CD4-positive, CD25-positive, alpha-beta regulatory T cell (primary cell): ENCODE measurements at regions not wholly inside any gene's neighbourhood (a gene's known extent, or its start where the extent isn't known, plus 50 kb on each side); places are given as distances from the start of the nearest gene placed in this dataset.

Experiments
- ATAC-seq, 2 donors: fragments of 150-1000 bp; cut with Tn5 transposase; one replicate each; pipeline ENCODE4 v1.10.0; 2021; ENCODE audit warnings: low read depth in 2 of 2, moderate number of reproducible peaks in 2 of 2, moderate library complexity in 1 of 2
- DNase-seq, 3 donors: peaks; one replicate each; pipeline versions ENCODE4 v3.0.0 to v3.0.0-alpha.2; 2012 to 2022; ENCODE audit warnings: mixed read lengths in 1 of 3
- H3K27ac ChIP-seq: one replicate; pipeline ENCODE4 v1.7.0; 2013; ENCODE audit warnings: mild to moderate bottlenecking, low read length; ENCODE audit not compliant: insufficient read depth, poor library complexity, severe bottlenecking
- H3K27me3 ChIP-seq: one replicate; pipeline ENCODE4 v1.7.0; 2013; ENCODE audit warnings: low read length; ENCODE audit not compliant: control insufficient read depth, insufficient read depth
- H3K36me3 ChIP-seq: one replicate; pipeline ENCODE4 v1.7.0; 2013; ENCODE audit warnings: mild to moderate bottlenecking, low read length, moderate library complexity; ENCODE audit not compliant: control insufficient read depth, insufficient read depth
- H3K4me1 ChIP-seq: 2 replicates; pipeline ENCODE4 v1.7.0; 2013; ENCODE audit warnings: mild to moderate bottlenecking, low read length; ENCODE audit not compliant: insufficient read depth, control insufficient read depth, poor library complexity, severe bottlenecking
- H3K4me3 ChIP-seq: one replicate; pipeline ENCODE4 v1.7.0; 2013; ENCODE audit warnings: low read depth, mild to moderate bottlenecking, low read length, moderate library complexity
- H3K9me3 ChIP-seq, 2 experiments: 1 replicate in 1 of 2; 2 replicates in 1 of 2; pipeline ENCODE4 v1.7.0; 2013; ENCODE audit warnings: low read length in 2 of 2, mild to moderate bottlenecking in 1 of 2, moderate library complexity in 1 of 2; ENCODE audit not compliant: control insufficient read depth in 2 of 2
- H3K27ac Mint-ChIP-seq, 3 donors: one replicate each; pipeline ENCODE4 v1.8.0; 2020 to 2022; ENCODE audit warnings: mild to moderate bottlenecking in 3 of 3, mixed read lengths in 3 of 3, moderate library complexity in 2 of 3
- H3K27me3 Mint-ChIP-seq: one replicate; pipeline ENCODE4 v1.8.0; 2022; ENCODE audit warnings: mild to moderate bottlenecking, mixed read lengths
- H3K36me3 Mint-ChIP-seq: one replicate; pipeline ENCODE4 v1.8.0; 2020; ENCODE audit warnings: mixed read lengths
- H3K4me1 Mint-ChIP-seq, 4 donors: one replicate each; pipeline ENCODE4 v1.8.0; 2020 to 2022; ENCODE audit warnings: mixed read lengths in 4 of 4, mild to moderate bottlenecking in 1 of 4
- H3K4me3 Mint-ChIP-seq, 4 donors: one replicate each; pipeline ENCODE4 v1.8.0; 2020 to 2022; ENCODE audit warnings: mild to moderate bottlenecking in 4 of 4, mixed read lengths in 4 of 4, moderate library complexity in 3 of 4
- H3K9me3 Mint-ChIP-seq, 7 donors: one replicate each; pipeline ENCODE4 v1.8.0; 2020 to 2022; ENCODE audit warnings: mixed read lengths in 7 of 7, mild to moderate bottlenecking in 3 of 7, moderate library complexity in 2 of 7

GRCh38 chr3:78405745-78406144 lies 1362.1 kb downstream of the ROBO1 start:
- Mint-ChIP-seq H3K4me3 (no peak overlapping the region), H3K4me1 (no peaks in the 10 kb centered on the region), H3K27ac (no peak overlapping the region), H3K27me3 (no peaks in the 10 kb centered on the region), H3K36me3 (no peaks in the 10 kb centered on the region), H3K9me3 (peaks cover 0 to 13% (median 2%) of the 10 kb centered on the region in 7 donors)
- DNase-seq (no peak), ATAC-seq (no peak)
- Histone ChIP-seq H3K27ac (no peak overlapping the region), H3K27me3 (no peaks in the 10 kb centered on the region), H3K9me3 (peaks cover 0 to 8% of the 10 kb centered on the region in 2 experiments), H3K4me1 (no peaks in the 10 kb centered on the region), H3K4me3 (no peak overlapping the region), H3K36me3 (no peaks in the 10 kb centered on the region)

- DNase-seq: no peak
- ATAC-seq: no peak
- H3K9me3 ChIP-seq: peaks cover 0 to 8% of the 10 kb centered on the region in 2 experiments
- no peak overlapping the region for H3K4me3 Mint-ChIP-seq
- H3K4me3 ChIP-seq: no peak overlapping the region
- H3K9me3 Mint-ChIP-seq: peaks cover 0 to 17% (median 2%) of the 10 kb centered on the region in 7 donors
- no peaks in the 10 kb centered on the region for H3K4me1 ChIP-seq
- H3K27me3 ChIP-seq: no peaks in the 10 kb centered on the region
- no peaks in the 10 kb centered on the region for H3K27me3 Mint-ChIP-seq
- H3K36me3 ChIP-seq: no peaks in the 10 kb centered on the region
- H3K27ac ChIP-seq: no peak overlapping the region
- no peaks in the 10 kb centered on the region for H3K36me3 Mint-ChIP-seq
- no peak overlapping the region for H3K27ac Mint-ChIP-seq
- H3K4me1 Mint-ChIP-seq: no peaks in the 10 kb centered on the region
Measured at GRCh38 chr3:78406396-78406795, 1361.4 kb downstream of the ROBO1 start.

GRCh38 chr3:78410077-78410476 lies 1357.7 kb downstream of the ROBO1 start:
- no peaks in the 10 kb centered on the region for H3K36me3 Mint-ChIP-seq

DNA sequence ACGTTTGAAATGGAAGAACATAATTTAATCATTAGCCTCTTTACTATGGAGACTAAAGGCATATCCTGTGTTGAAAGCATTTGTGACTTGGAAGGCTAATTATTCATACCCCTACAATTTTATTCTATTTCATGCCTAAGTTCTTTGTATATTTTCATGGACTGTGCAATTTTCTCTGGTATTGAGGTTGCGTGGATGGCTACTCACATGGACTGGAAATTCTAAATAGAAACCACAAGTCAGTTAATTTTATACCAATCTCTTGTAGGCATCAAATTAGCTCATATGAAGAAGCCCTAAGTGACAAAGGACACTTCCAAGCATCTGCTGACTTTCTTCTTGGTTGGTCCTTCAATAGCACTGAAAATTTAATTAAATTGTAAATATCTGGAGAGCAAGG lies 1353.5 kb downstream of the ROBO1 start:
- no peaks in the 10 kb centered on the region for H3K27me3 Mint-ChIP-seq
- H3K36me3 ChIP-seq: no peaks in the 10 kb centered on the region
- H3K4me1 ChIP-seq: no peaks in the 10 kb centered on the region
- ATAC-seq (no peak), DNase-seq (no peak)
- H3K4me3 Mint-ChIP-seq: no peak overlapping the region
- no peak overlapping the region for H3K27ac ChIP-seq
- peaks cover 0 to 27% (median 0%) of the 10 kb centered on the region in 7 donors for H3K9me3 Mint-ChIP-seq
- H3K9me3 ChIP-seq: peaks cover 1 to 3% of the 10 kb centered on the region in 2 experiments
- no peak overlapping the region for H3K27ac Mint-ChIP-seq
- no peak overlapping the region for H3K4me3 ChIP-seq
- no peaks in the 10 kb centered on the region for H3K4me1 Mint-ChIP-seq
- H3K36me3 Mint-ChIP-seq: no peaks in the 10 kb centered on the region
- H3K27me3 ChIP-seq: no peaks in the 10 kb centered on the region

More at GRCh38 chr3:78410077-78410476, 1357.7 kb downstream of the ROBO1 start:
- Mint-ChIP-seq H3K27me3 (no peaks in the 10 kb centered on the region), H3K9me3 (peaks cover 0 to 20% (median 0%) of the 10 kb centered on the region in 7 donors), H3K4me3 (no peak overlapping the region), H3K27ac (no peak overlapping the region), H3K4me1 (no peaks in the 10 kb centered on the region)
- no peaks in the 10 kb centered on the region for H3K27me3 ChIP-seq
- no peak overlapping the region for H3K27ac ChIP-seq
- peaks cover 0 to 12% of the 10 kb centered on the region in 2 experiments for H3K9me3 ChIP-seq
- no peak for ATAC-seq
- no peak for DNase-seq
- no peak overlapping the region for H3K4me3 ChIP-seq
- H3K36me3 ChIP-seq: no peaks in the 10 kb centered on the region
- no peaks in the 10 kb centered on the region for H3K4me1 ChIP-seq

DNA sequence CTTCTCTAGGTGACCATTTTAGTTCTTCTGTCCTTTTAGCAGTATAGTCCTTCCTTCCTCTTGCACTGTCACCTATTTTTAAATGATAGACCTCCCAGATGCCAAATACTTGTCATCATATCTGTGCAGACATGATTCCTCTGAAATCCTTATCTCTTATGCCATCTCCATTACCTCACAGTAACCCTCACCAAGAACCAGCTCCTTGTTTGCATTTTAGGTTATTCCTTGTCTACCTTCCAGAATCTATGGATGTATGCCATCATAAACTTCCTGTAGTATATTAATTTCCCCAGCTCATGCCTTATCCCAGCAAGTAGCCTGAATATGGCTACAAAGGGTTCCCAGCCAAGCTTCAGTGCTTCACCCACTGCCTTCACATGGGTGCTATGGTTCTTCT lies 1347.2 kb downstream of the ROBO1 start:
- H3K4me1 ChIP-seq: no peaks in the 10 kb centered on the region
- Mint-ChIP-seq H3K27ac (no peak overlapping the region), H3K9me3 (peaks cover 0 to 23% (median 9%) of the 10 kb centered on the region in 7 donors), H3K4me1 (no peaks in the 10 kb centered on the region), H3K27me3 (no peaks in the 10 kb centered on the region), H3K4me3 (no peak overlapping the region), H3K36me3 (no peaks in the 10 kb centered on the region)
- no peak overlapping the region for H3K27ac ChIP-seq
- peaks cover 2 to 7% of the 10 kb centered on the region in 2 experiments for H3K9me3 ChIP-seq
- no peaks in the 10 kb centered on the region for H3K27me3 ChIP-seq
- no peak overlapping the region for H3K4me3 ChIP-seq
- no peak for ATAC-seq
- DNase-seq: no peak
- no peaks in the 10 kb centered on the region for H3K36me3 ChIP-seq

DNA sequence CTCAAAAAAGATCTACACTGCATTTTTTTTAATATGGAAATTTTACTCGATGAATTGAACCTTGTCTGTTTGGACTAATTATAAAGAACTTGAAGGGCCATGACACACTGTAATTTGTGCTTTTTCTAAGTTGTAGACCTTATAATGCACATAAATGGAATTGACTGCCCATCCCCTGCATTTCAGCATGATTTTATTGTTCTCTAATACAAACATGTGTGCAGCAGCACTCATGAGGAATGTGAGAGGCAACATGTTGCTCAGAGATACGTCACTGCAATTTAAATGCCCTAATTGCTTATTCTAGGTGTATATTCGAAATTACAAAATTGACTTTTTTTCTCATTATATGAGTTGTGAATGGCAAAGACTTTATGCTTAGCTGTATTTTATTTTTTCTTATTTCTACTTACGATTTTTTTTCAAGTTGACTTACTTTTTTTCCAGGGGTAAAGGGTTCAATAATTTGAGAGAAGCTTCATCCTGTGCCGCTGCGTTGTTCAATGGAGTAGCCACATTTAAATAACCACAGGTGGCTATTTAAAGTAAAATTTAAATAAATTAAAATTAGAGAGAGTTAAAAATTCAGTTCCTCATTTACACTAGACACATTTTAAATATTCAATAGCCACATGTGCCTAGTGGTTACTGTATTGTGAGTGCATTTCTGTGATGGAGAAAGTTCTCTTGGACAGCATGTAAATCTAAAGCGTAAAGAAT lies 1346.4 kb downstream of the ROBO1 start:
- Mint-ChIP-seq H3K36me3 (no peaks in the 10 kb centered on the region), H3K9me3 (peaks cover 0 to 25% (median 9%) of the 10 kb centered on the region in 7 donors), H3K27ac (no peak overlapping the region), H3K27me3 (no peaks in the 10 kb centered on the region), H3K4me1 (no peaks in the 10 kb centered on the region), H3K4me3 (no peak overlapping the region)
- Histone ChIP-seq H3K4me1 (no peaks in the 10 kb centered on the region), H3K9me3 (peaks cover 2 to 7% of the 10 kb centered on the region in 2 experiments), H3K27ac (no peak overlapping the region), H3K36me3 (no peaks in the 10 kb centered on the region), H3K27me3 (no peaks in the 10 kb centered on the region), H3K4me3 (no peak overlapping the region)
- DNase-seq (no peak), ATAC-seq (no peak)

GRCh38 chr3:78424656-78425055 lies 1343.1 kb downstream of the ROBO1 start:
- no peak overlapping the region for H3K27ac Mint-ChIP-seq
- H3K4me3 Mint-ChIP-seq: no peak overlapping the region
- Histone ChIP-seq H3K9me3 (peaks cover 2% of the 10 kb centered on the region in 2 experiments), H3K4me1 (no peaks in the 10 kb centered on the region), H3K4me3 (no peak overlapping the region), H3K27ac (no peak overlapping the region), H3K27me3 (no peaks in the 10 kb centered on the region), H3K36me3 (no peaks in the 10 kb centered on the region)
- H3K9me3 Mint-ChIP-seq: peaks cover 1 to 26% (median 10%) of the 10 kb centered on the region in 7 donors
- H3K36me3 Mint-ChIP-seq: no peaks in the 10 kb centered on the region
- ATAC-seq: no peak
- H3K4me1 Mint-ChIP-seq: no peaks in the 10 kb centered on the region
- no peak for DNase-seq
- no peaks in the 10 kb centered on the region for H3K27me3 Mint-ChIP-seq

GRCh38 chr3:78426454-78426853 lies 1341.3 kb downstream of the ROBO1 start:
- Histone ChIP-seq H3K36me3 (no peaks in the 10 kb centered on the region), H3K9me3 (peaks cover 2 to 3% of the 10 kb centered on the region in 2 experiments), H3K27me3 (no peaks in the 10 kb centered on the region), H3K4me3 (no peak overlapping the region), H3K4me1 (no peaks in the 10 kb centered on the region), H3K27ac (no peak overlapping the region)
- DNase-seq (no peak), ATAC-seq (no peak)
- no peak overlapping the region for H3K27ac Mint-ChIP-seq
- H3K4me3 Mint-ChIP-seq: no peak overlapping the region
- H3K36me3 Mint-ChIP-seq: no peaks in the 10 kb centered on the region
- no peaks in the 10 kb centered on the region for H3K4me1 Mint-ChIP-seq
- no peaks in the 10 kb centered on the region for H3K27me3 Mint-ChIP-seq
- H3K9me3 Mint-ChIP-seq: peaks cover 0 to 19% (median 6%) of the 10 kb centered on the region in 7 donors
